Caco-2 (cell line): ENCODE measurements at regions not wholly inside any gene's neighbourhood (a gene's known extent, or its start where the extent isn't known, plus 50 kb on each side); places are given as distances from the start of the nearest gene placed in this dataset.

Source experiments
- BruUV-seq: library from RNA; stranded (reverse); fragments of 400-500 nt; replicated peaks from 2 replicates; lab custom pipeline; 2021; lab: Mats Ljungman, UMichigan
- CTCF ChIA-PET: fragments of 300-600 bp; sonication (Branson Sonifier 250); formaldehyde crosslinking; loops from one replicate; lab custom pipeline; 2022; ENCODE audit warnings: antibody characterized with exemption; lab: Charles Lee
- POLR2A ChIA-PET: fragments of 300-600 bp; sonication (Branson Sonifier 250); formaldehyde crosslinking; loops from one replicate; lab custom pipeline; 2022; ENCODE audit warnings: antibody characterized with exemption; lab: Charles Lee
- DNase-seq, 2 experiments: peaks; one replicate each; pipeline versions ENCODE4 v3.0.0 to v3.0.0-alpha.2; 2020 to 2022
- H3K27me3 ChIP-seq: replicated peaks from 2 replicates; pipeline ENCODE4 v1.6.0; 2011; ENCODE audit warnings: low read length; ENCODE audit not compliant: control insufficient read depth, insufficient read depth
- H3K36me3 ChIP-seq: 2 replicates; pipeline ENCODE4 v1.5.1; 2011; ENCODE audit warnings: low read length; ENCODE audit not compliant: control insufficient read depth, insufficient read depth
- H3K4me1 ChIP-seq: fragments of 250-450 bp; sonication (Bioruptor Pico); 2 replicates; pipeline ENCODE4 v1.5.1; 2020; ENCODE audit warnings: mild to moderate bottlenecking
- H3K4me3 ChIP-seq: 2 replicates; pipeline ENCODE4 v1.5.1; 2011; ENCODE audit warnings: low read depth, mild to moderate bottlenecking, control low read depth, low read length
- H3K9me3 ChIP-seq: fragments of 250-450 bp; sonication (Bioruptor Pico); 2 replicates; pipeline ENCODE4 v1.5.1; 2020; ENCODE audit warnings: mild to moderate bottlenecking, moderate library complexity
- H3K27ac Mint-ChIP-seq: one replicate; pipeline ENCODE4 v1.8.0; 2022; ENCODE audit warnings: mixed read lengths; ENCODE audit not compliant: unreplicated experiment
- H3K27me3 Mint-ChIP-seq: one replicate; pipeline ENCODE4 v1.8.0; 2022; ENCODE audit warnings: mixed read lengths; ENCODE audit not compliant: insufficient read depth, unreplicated experiment
- H3K36me3 Mint-ChIP-seq: one replicate; pipeline ENCODE4 v1.8.0; 2022; ENCODE audit warnings: mild to moderate bottlenecking, mixed read lengths; ENCODE audit not compliant: insufficient read depth, unreplicated experiment
- H3K4me1 Mint-ChIP-seq: one replicate; pipeline ENCODE4 v1.8.0; 2022; ENCODE audit warnings: low read depth, mixed read lengths; ENCODE audit not compliant: unreplicated experiment
- H3K4me3 Mint-ChIP-seq: one replicate; pipeline ENCODE4 v1.8.0; 2022; ENCODE audit warnings: mild to moderate bottlenecking, moderate library complexity, mixed read lengths; ENCODE audit not compliant: unreplicated experiment
- H3K9me3 Mint-ChIP-seq: one replicate; pipeline ENCODE4 v1.8.0; 2022; ENCODE audit warnings: mixed read lengths; ENCODE audit not compliant: unreplicated experiment
- CTCF ChIP-seq, 2 experiments: fragments of 200-600 bp in 1 of 2; IDR thresholded peaks; 1 replicate in 1 of 2; 2 replicates in 1 of 2; pipeline versions ENCODE4 v1.5.1 to v1.8.0; 2011 to 2022; ENCODE audit warnings: antibody characterized with exemption in 1 of 2, control low read depth in 1 of 2, inconsistent platforms in 1 of 2, low read depth in 1 of 2, low read length in 1 of 2, mild to moderate bottlenecking in 1 of 2, moderate library complexity in 1 of 2; ENCODE audit not compliant: insufficient read depth in 1 of 2, severe bottlenecking in 1 of 2, unreplicated experiment in 1 of 2
- intact Hi-C: fragments of 100-400 bp; cut with micrococcal nuclease; formaldehyde crosslinking; loops from one replicate; pipeline ENCODE4 v1.10.0; 2022; ENCODE audit not compliant: unreplicated experiment

DNA sequence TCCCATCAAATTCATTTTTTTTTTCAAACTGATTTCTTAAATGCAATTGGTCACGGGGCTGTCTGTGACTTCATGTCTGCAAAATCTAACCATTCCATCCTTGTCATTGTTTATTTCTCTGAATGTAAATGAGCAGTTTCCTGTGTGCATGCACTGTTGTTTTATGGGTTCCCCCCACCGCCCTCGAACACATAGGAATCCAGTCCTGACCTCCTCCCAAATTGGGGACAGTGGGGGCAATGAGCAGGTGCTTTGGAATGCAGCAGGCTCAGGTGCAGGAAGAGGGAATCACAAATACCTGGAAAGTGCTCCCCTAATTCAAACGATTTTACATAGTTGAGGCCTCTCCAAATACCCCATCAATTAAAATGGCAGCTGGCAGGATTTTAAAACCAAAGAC, 62.6 kb upstream of the ESRRB start:
- Histone ChIP-seq H3K9me3 (no peaks in the 10 kb centered on the region), H3K36me3 (no peaks in the 10 kb centered on the region), H3K4me3 (no peak overlapping the region), H3K4me1 (no peaks in the 10 kb centered on the region), H3K27me3 (no peaks in the 10 kb centered on the region)
- H3K36me3 Mint-ChIP-seq: no peaks in the 10 kb centered on the region
- POLR2A ChIA-PET: no interaction called here
- no peak for DNase-seq
- no peak for TF ChIP-seq CTCF (IDR thresholded peaks at IDR 0.05; ENCODE audit: insufficient read depth in 1 of 2, low read depth in 1 of 2, low read length in 1 of 2, severe bottlenecking in 1 of 2, unreplicated experiment in 1 of 2)
- no peaks in the 10 kb centered on the region for H3K4me1 Mint-ChIP-seq
- no peaks in the 10 kb centered on the region for H3K9me3 Mint-ChIP-seq
- no peak overlapping the region for H3K27ac Mint-ChIP-seq
- no peak overlapping the region for H3K4me3 Mint-ChIP-seq
- H3K27me3 Mint-ChIP-seq: peaks cover 10% of the 10 kb centered on the region
- intact Hi-C loops: no loop called here
- CTCF ChIA-PET: no interaction called here
- no TSS peak for BruUV-seq

DNA sequence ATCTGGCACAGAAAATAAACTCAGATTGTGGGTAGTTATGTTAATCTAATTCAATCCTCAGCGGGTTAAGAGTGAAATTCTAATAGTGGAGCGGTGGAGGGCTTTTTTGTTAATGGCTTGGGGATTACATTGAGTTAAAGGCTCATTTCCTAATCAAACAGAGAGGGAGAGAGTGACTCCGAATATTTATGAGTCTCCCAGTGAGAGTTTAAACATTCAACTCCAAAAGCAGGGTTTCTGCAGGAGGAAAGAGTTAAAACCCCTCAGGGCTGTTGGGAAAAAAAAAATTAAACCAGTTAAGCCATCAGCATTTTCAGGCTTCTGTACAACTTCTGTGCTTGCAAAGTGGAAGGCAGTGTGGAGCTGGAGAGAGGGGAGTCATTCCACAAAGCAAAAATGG, 62.1 kb upstream of the ESRRB start:
- BruUV-seq: no TSS peak
- intact Hi-C loops: no loop called here
- POLR2A ChIA-PET: no interaction called here

DNA sequence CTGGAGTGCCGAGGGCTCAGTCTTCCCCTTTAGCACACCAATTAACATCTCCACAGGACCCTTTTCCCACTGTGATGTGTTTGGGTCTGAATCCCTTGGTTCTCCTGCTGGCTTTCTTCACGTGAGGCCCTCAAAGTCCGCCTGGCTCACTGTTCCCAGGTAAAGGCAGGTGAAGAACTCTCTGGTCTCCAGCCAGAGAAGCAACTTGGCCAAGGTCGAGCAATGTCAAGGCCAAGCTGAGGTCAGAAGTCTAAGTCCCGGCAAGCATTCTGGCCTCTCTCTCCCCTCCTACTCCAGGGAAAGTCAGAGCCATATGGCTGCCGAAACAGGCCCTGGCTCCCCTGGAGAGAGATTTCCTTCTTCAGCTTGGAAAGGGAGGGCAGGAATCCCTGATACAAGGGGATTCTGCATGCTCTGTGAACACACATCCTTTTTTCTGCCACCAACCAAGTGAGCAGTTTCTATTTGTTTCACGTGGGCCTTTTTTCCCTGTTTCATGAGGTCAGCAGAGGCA, 61.4 kb upstream of the ESRRB start:
- intact Hi-C loops: no loop called here
- Mint-ChIP-seq H3K27me3 (peaks cover 10% of the 10 kb centered on the region), H3K4me1 (no peaks in the 10 kb centered on the region), H3K9me3 (no peaks in the 10 kb centered on the region), H3K27ac (no peak overlapping the region), H3K36me3 (no peaks in the 10 kb centered on the region), H3K4me3 (no peak overlapping the region)
- no peak for TF ChIP-seq CTCF (IDR thresholded peaks at IDR 0.05; ENCODE audit: insufficient read depth in 1 of 2, low read depth in 1 of 2, low read length in 1 of 2, severe bottlenecking in 1 of 2, unreplicated experiment in 1 of 2)
- ChIA-PET CTCF (no interaction called here), POLR2A (no interaction called here)
- H3K9me3 ChIP-seq: no peaks in the 10 kb centered on the region
- no peaks in the 10 kb centered on the region for H3K27me3 ChIP-seq
- no peaks in the 10 kb centered on the region for H3K36me3 ChIP-seq
- no peak overlapping the region for H3K4me3 ChIP-seq
- no peaks in the 10 kb centered on the region for H3K4me1 ChIP-seq
- BruUV-seq: no TSS peak
- DNase-seq: no peak

More for the DNA sequence above, 62.1 kb upstream of the ESRRB start:
- no peak overlapping the region for H3K27ac Mint-ChIP-seq
- no peak overlapping the region for H3K4me3 Mint-ChIP-seq
- CTCF ChIA-PET: no interaction called here
- peaks cover 10% of the 10 kb centered on the region for H3K27me3 Mint-ChIP-seq
- H3K9me3 ChIP-seq: no peaks in the 10 kb centered on the region
- DNase-seq: no peak
- H3K4me1 Mint-ChIP-seq: no peaks in the 10 kb centered on the region
- H3K9me3 Mint-ChIP-seq: no peaks in the 10 kb centered on the region
- no peaks in the 10 kb centered on the region for H3K36me3 Mint-ChIP-seq
- TF ChIP-seq CTCF (IDR thresholded peaks at IDR 0.05; ENCODE audit: insufficient read depth in 1 of 2, low read depth in 1 of 2, low read length in 1 of 2, severe bottlenecking in 1 of 2, unreplicated experiment in 1 of 2): no peak
- H3K4me1 ChIP-seq: no peaks in the 10 kb centered on the region
- H3K4me3 ChIP-seq: no peak overlapping the region
- no peaks in the 10 kb centered on the region for H3K36me3 ChIP-seq
- H3K27me3 ChIP-seq: no peaks in the 10 kb centered on the region
